GM06990 (cell line): ENCODE measurements at regions not wholly inside any gene's neighbourhood (a gene's known extent, or its start where the extent isn't known, plus 50 kb on each side); places are given as distances from the start of the nearest gene placed in this dataset.

Source experiments
- DNase-seq: peaks from one replicate; pipeline ENCODE4 v3.0.0-alpha.2; 2011; ENCODE audit not compliant: insufficient read length; ENCODE audit errors: extremely low read depth
- H3K27me3 ChIP-seq: replicated peaks from 2 replicates; pipeline ENCODE4 v1.6.0; 2011; ENCODE audit warnings: low read length; ENCODE audit not compliant: control insufficient read depth, insufficient read depth
- H3K36me3 ChIP-seq: 2 replicates; pipeline ENCODE4 v1.5.1; 2011; ENCODE audit warnings: low read length; ENCODE audit not compliant: control insufficient read depth, insufficient read depth
- H3K4me3 ChIP-seq: replicated peaks from 2 replicates; pipeline ENCODE4 v1.5.1; 2011; ENCODE audit warnings: low read depth, mild to moderate bottlenecking, control low read depth, low read length
- TF ChIP-seq, protein P1 (sequence below): IDR thresholded peaks from 2 replicates; pipeline ENCODE4 v1.5.1; 2011; ENCODE audit warnings: low read length, control low read depth, mild to moderate bottlenecking, inconsistent platforms; ENCODE audit not compliant: insufficient read depth, poor library complexity, severe bottlenecking

DNA sequence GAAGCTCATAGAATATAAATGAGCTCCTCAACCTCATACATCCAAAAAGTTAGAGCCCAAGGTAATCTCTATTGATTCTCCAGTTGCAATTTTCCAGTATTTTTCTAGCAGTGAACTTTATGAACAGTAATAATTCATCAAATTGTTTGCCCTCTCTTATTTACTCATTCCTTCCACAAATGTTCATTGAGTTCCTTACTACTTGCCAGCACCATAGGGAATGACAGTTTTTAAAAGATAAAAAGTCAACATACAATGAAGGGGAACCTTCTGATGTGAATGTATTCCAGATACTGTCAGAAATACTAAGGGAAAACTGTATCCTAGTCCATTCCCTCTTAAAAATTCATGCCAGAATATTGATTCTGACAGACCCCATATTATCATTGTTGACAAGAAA, 277.0 kb upstream of the C1orf87 start:
- TF ChIP-seq, protein P1, sequence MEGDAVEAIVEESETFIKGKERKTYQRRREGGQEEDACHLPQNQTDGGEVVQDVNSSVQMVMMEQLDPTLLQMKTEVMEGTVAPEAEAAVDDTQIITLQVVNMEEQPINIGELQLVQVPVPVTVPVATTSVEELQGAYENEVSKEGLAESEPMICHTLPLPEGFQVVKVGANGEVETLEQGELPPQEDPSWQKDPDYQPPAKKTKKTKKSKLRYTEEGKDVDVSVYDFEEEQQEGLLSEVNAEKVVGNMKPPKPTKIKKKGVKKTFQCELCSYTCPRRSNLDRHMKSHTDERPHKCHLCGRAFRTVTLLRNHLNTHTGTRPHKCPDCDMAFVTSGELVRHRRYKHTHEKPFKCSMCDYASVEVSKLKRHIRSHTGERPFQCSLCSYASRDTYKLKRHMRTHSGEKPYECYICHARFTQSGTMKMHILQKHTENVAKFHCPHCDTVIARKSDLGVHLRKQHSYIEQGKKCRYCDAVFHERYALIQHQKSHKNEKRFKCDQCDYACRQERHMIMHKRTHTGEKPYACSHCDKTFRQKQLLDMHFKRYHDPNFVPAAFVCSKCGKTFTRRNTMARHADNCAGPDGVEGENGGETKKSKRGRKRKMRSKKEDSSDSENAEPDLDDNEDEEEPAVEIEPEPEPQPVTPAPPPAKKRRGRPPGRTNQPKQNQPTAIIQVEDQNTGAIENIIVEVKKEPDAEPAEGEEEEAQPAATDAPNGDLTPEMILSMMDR, result no peak
- no peaks in the 10 kb centered on the region for H3K27me3 ChIP-seq

DNA sequence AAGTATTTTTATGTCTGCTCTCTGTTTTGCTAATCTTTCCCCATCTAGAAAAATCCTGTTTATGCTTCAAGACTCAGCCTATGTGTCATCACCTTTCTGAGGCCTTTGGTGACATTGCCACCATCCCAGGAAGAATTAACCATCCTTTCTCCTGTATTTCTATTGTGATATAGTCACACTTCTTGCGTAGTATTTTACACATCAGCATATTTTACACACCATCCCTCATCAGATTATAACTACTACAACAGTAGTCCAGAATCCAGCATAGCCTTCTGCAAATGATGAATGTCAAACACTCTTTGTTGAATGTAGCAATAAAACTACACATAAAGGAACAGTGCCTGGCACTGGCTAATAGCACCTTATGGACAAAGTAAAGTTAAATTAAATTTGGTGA, 275.3 kb upstream of the C1orf87 start:
- no peaks in the 10 kb centered on the region for H3K27me3 ChIP-seq
- no peak overlapping the region for H3K4me3 ChIP-seq
- DNase-seq, result no peak
- TF ChIP-seq, protein P1, result no peak
- H3K36me3 ChIP-seq, result no peaks in the 10 kb centered on the region

More for the DNA sequence above, 277.0 kb upstream of the C1orf87 start:
- Histone ChIP-seq H3K36me3 (no peaks in the 10 kb centered on the region), H3K4me3 (no peak overlapping the region)
- DNase-seq, result no peak

DNA sequence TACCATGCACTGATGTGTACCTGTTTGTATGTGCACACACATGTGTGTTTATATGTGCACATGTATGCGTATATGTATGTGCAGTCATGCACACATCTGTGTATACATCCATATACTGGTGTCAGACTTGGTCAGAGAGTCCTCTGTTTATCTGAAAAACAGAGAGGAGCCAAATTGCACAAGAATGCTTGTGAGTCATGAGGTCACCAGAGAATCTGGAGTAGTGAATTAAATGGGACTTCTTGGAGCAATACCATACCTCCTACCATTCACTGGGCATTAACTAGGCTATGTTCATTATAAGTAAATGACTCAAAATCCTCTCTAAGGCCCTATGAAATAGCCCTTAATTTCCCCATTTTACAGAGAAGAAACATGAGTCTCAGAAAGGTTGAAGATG, 272.1 kb upstream of the C1orf87 start:
- TF ChIP-seq, protein P1, result no peak
- no peaks in the 10 kb centered on the region for H3K27me3 ChIP-seq
- no peak for DNase-seq
- H3K4me3 ChIP-seq, result no peak overlapping the region
- H3K36me3 ChIP-seq, result no peaks in the 10 kb centered on the region

DNA sequence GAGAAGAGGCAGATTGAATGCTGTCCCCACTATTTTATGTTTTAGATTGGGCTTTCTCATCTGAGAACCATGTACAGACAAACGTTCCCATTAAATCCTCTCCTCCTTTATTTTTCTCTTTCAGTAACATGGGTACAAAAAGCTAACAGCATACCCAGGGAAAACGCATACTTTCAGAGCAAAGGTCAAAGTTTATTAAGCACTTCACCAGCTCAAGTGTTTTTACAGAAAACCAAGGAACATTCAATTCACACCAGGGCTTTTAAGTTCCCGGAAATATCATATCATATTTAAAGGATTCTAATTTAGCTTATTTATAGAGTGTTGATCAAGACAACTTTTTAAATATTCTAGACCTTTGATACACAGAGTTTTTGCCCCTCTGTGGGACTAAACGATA, 271.5 kb upstream of the C1orf87 start:
- Histone ChIP-seq H3K4me3 (no peak overlapping the region), H3K27me3 (no peaks in the 10 kb centered on the region), H3K36me3 (no peaks in the 10 kb centered on the region)
- TF ChIP-seq, protein P1, result no peak
- DNase-seq, result no peak

DNA sequence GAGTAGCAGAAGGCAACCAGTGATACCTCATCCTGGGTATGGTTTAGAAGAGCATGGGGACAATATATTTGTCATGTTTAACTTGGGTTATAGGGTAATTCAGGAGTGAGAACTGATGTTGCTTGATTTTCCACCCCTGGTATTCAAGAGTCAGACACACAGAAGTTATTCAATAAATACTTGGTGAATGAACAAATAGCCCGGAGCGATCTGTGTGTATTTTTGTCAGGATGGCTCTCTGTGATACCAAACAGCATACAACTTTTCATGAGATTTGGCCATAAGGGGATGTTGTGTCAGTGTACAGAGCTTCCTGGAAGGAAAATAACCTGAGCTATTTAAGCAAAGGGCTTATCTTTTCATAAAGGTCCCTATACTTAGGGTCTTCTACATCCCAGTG, 270.2 kb upstream of the C1orf87 start:
- TF ChIP-seq, protein P1, result no peak
- H3K4me3 ChIP-seq, result no peak overlapping the region
- no peaks in the 10 kb centered on the region for H3K27me3 ChIP-seq
- no peak for DNase-seq
- no peaks in the 10 kb centered on the region for H3K36me3 ChIP-seq

DNA sequence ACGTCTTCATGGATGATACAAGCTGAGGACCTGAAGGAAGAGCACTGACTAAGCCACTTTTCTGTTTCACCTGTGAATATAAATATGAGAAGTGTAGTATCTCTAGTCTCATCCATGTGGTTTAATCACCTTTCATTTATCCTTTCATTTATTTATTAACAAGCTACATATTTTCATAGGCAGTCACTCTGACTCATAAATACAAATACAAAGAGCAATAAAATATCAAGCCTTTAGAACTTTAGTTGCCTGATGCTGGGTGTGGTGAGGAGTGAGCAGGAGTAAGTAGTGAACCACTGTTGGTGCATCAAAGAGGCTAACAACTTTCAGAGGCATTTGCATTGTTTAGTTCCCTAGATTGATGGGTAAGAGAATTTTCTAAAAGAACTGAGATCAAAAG, 269.0 kb upstream of the C1orf87 start:
- Histone ChIP-seq H3K4me3 (no peak overlapping the region), H3K36me3 (no peaks in the 10 kb centered on the region), H3K27me3 (no peaks in the 10 kb centered on the region)
- DNase-seq, result no peak
- TF ChIP-seq, protein P1, result no peak
